Neuronal stem cell (in vitro differentiated cells): ENCODE measurements at regions not wholly inside any gene's neighbourhood (a gene's known extent, or its start where the extent isn't known, plus 50 kb on each side); places are given as distances from the start of the nearest gene placed in this dataset.

Experiments
- DNase-seq: peaks from one replicate; pipeline ENCODE4 v3.0.0-alpha.2; 2013; ENCODE audit warnings: low spot score
- H2AFZ ChIP-seq: one replicate; pipeline ENCODE4 v1.6.1; 2013; ENCODE audit warnings: mild to moderate bottlenecking, low read length, inconsistent platforms
- H2AK5ac ChIP-seq: 2 replicates; pipeline ENCODE4 v1.6.1; 2013; ENCODE audit warnings: low read depth, mild to moderate bottlenecking, inconsistent platforms, low read length, moderate library complexity, mixed read lengths
- H2BK120ac ChIP-seq: 2 replicates; pipeline ENCODE4 v1.6.1; 2013; ENCODE audit warnings: low read depth, mild to moderate bottlenecking, inconsistent platforms, low read length, moderate library complexity, mixed read lengths
- H2BK12ac ChIP-seq: one replicate; pipeline ENCODE4 v1.6.1; 2013; ENCODE audit warnings: low read length, inconsistent platforms
- H2BK15ac ChIP-seq: 2 replicates; pipeline ENCODE4 v1.6.1; 2013; ENCODE audit warnings: mild to moderate bottlenecking, low read length, inconsistent platforms, mixed read lengths
- H2BK5ac ChIP-seq: one replicate; pipeline ENCODE4 v1.6.1; 2013; ENCODE audit warnings: inconsistent platforms, mild to moderate bottlenecking, low read length, moderate library complexity
- H3K14ac ChIP-seq: one replicate; pipeline ENCODE4 v1.6.1; 2013; ENCODE audit warnings: low read length, inconsistent platforms
- H3K18ac ChIP-seq: 2 replicates; pipeline ENCODE4 v1.6.1; 2013; ENCODE audit warnings: low read length, inconsistent platforms
- H3K23ac ChIP-seq: 2 replicates; pipeline ENCODE4 v1.6.1; 2013; ENCODE audit warnings: low read depth, mild to moderate bottlenecking, mixed read lengths, low read length, inconsistent platforms; ENCODE audit not compliant: poor library complexity
- H3K27ac ChIP-seq: replicated peaks from 3 replicates; pipeline ENCODE4 v1.5.1; 2013; ENCODE audit warnings: low read length, inconsistent platforms
- H3K27me3 ChIP-seq, 3 experiments: 2 replicates each; pipeline ENCODE4 v1.6.1; 2013; ENCODE audit warnings: low read length in 3 of 3, mild to moderate bottlenecking in 2 of 3, inconsistent platforms in 1 of 3, low read depth in 1 of 3, mixed read lengths in 1 of 3, moderate library complexity in 1 of 3; ENCODE audit not compliant: control insufficient read depth in 3 of 3, insufficient read depth in 3 of 3
- H3K36me3 ChIP-seq, 2 donors: replicated peaks in 1 of 2; 2 replicates each; pipeline ENCODE4 v1.6.1; 2013; ENCODE audit warnings: low read length in 2 of 2; ENCODE audit not compliant: control insufficient read depth in 2 of 2, insufficient read depth in 2 of 2
- H3K4ac ChIP-seq: 2 replicates; pipeline ENCODE4 v1.6.1; 2013; ENCODE audit warnings: inconsistent platforms, mild to moderate bottlenecking, low read length, moderate library complexity
- H3K4me1 ChIP-seq, 2 donors: 1 replicate in 1 of 2; 2 replicates in 1 of 2; pipeline ENCODE4 v1.6.1; 2013; ENCODE audit warnings: low read length in 2 of 2, low read depth in 1 of 2; ENCODE audit not compliant: control insufficient read depth in 2 of 2, insufficient read depth in 1 of 2
- H3K4me2 ChIP-seq: one replicate; pipeline ENCODE4 v1.6.1; 2013; ENCODE audit warnings: mild to moderate bottlenecking, low read length, inconsistent platforms; ENCODE audit not compliant: insufficient read depth, poor library complexity, severe bottlenecking
- H3K4me3 ChIP-seq, 2 donors: 2 replicates each; pipeline ENCODE4 v1.5.1; 2013; ENCODE audit warnings: low read length in 2 of 2, mild to moderate bottlenecking in 2 of 2, inconsistent platforms in 1 of 2, moderate library complexity in 1 of 2
- H3K79me1 ChIP-seq: one replicate; pipeline ENCODE4 v1.6.1; 2013; ENCODE audit warnings: low read depth, mild to moderate bottlenecking, inconsistent platforms, low read length, moderate library complexity
- H3K9ac ChIP-seq: one replicate; pipeline ENCODE4 v1.6.1; 2013; ENCODE audit warnings: mild to moderate bottlenecking, low read depth, low read length, inconsistent platforms; ENCODE audit not compliant: poor library complexity
- H3K9me3 ChIP-seq, 2 donors: replicated peaks in 1 of 2; 2 replicates each; pipeline versions ENCODE3 to v1.6.1; 2013; ENCODE audit warnings: low read length in 2 of 2, mild to moderate bottlenecking in 2 of 2, inconsistent platforms in 1 of 2, low read depth in 1 of 2, mixed read lengths in 1 of 2, moderate library complexity in 1 of 2; ENCODE audit not compliant: control insufficient read depth in 2 of 2, insufficient read depth in 1 of 2
- H4K8ac ChIP-seq: one replicate; pipeline ENCODE4 v1.6.1; 2013; ENCODE audit warnings: low read depth, mild to moderate bottlenecking, inconsistent platforms, low read length, moderate library complexity
- H4K91ac ChIP-seq: one replicate; pipeline ENCODE4 v1.6.1; 2013; ENCODE audit warnings: low read length, low read depth, mild to moderate bottlenecking, inconsistent platforms; ENCODE audit not compliant: poor library complexity
- whole genome bisulfite sequencing, 2 donors: extraction: QIAGEN DNeasy Blood & Tissue Kit; methylation state at CpG; one replicate each; pipeline ENCODE4 v1.1.7; 2013; ENCODE audit warnings: missing lambda C conversion rate in 2 of 2, mixed read lengths in 1 of 2; ENCODE audit not compliant: insufficient read length in 2 of 2, insufficient replicate concordance in 1 of 2; ENCODE audit errors: extremely low coverage in 2 of 2; 5-methylcytosine and 5-hydroxymethylcytosine counted together

GRCh38 chr2:223652902-223653301 lies 50.7 kb upstream of the SCG2 start:
- Histone ChIP-seq H2AK5ac (no peak overlapping the region), H3K36me3 (no peaks in the 10 kb centered on the region), H3K27ac (no peak overlapping the region), H2BK15ac (no peak overlapping the region), H4K91ac (no peak overlapping the region), H3K23ac (no peak overlapping the region), H3K4me1 (peaks cover 7 to 9% of the 10 kb centered on the region in 2 donors), H2BK120ac (no peak overlapping the region), H3K79me1 (no peaks in the 10 kb centered on the region), H2BK5ac (no peak overlapping the region), H4K8ac (no peak overlapping the region), H3K9me3 (peaks cover 0 to 20% of the 10 kb centered on the region in 2 donors), H3K4me2 (no peak overlapping the region), H3K4ac (no peak overlapping the region), H2BK12ac (no peak overlapping the region), H3K4me3 (no peak overlapping the region), H2AFZ (no peak overlapping the region), H3K27me3 (no peaks in the 10 kb centered on the region), H3K9ac (no peak overlapping the region), H3K18ac (no peak overlapping the region), H3K14ac (no peak overlapping the region)
- WGBS, 2 donors: no CpG with 5 or more reads among the region's 1 CpG
- no peak for DNase-seq

DNA sequence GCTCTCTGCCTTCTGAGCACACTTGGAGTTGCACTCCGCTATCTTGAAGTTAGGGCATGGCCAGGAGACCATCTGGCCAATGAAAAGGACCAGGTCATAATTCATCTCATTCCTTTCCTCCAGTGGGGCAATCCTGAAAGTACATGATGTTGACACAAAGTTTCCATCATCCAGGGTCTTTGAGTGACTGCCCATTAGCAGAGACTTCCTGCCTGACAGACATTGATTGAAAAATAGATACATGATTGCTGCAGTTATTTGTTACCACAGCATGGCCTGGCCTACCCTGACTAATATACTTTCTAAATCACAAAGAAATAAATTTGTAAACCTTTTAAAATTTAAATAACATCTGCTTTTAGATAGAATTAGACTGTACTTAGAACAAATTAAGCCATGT lies 50.0 kb upstream of the SCG2 start:
- Histone ChIP-seq H2AK5ac (no peak overlapping the region), H4K8ac (no peak overlapping the region), H2BK5ac (no peak overlapping the region), H3K4me2 (no peak overlapping the region), H3K14ac (no peak overlapping the region), H3K4me1 (peaks cover 6 to 8% of the 10 kb centered on the region in 2 donors), H3K27ac (no peak overlapping the region), H3K36me3 (no peaks in the 10 kb centered on the region), H3K18ac (no peak overlapping the region), H2BK120ac (no peak overlapping the region), H3K4me3 (no peak overlapping the region), H3K9me3 (peaks cover 0 to 20% of the 10 kb centered on the region in 2 donors), H2AFZ (no peak overlapping the region), H2BK15ac (no peak overlapping the region), H4K91ac (no peak overlapping the region), H2BK12ac (no peak overlapping the region), H3K27me3 (no peaks in the 10 kb centered on the region), H3K9ac (no peak overlapping the region), H3K4ac (no peak overlapping the region), H3K23ac (no peak overlapping the region), H3K79me1 (no peaks in the 10 kb centered on the region)
- no CpG with 5 or more reads among the region's 1 CpG for WGBS, 2 donors
- DNase-seq: no peak
